SK-N-SH treated with all-trans-retinoic acid at 6 μM for 48 hours (cell line): ENCODE measurements at regions not wholly inside any gene's neighbourhood (a gene's known extent, or its start where the extent isn't known, plus 50 kb on each side); places are given as distances from the start of the nearest gene placed in this dataset.

Source experiments
- ARNTL ChIP-seq: fragments of 450-650 bp; formaldehyde crosslinking; IDR thresholded peaks from 2 replicates; pipeline ENCODE4 v1.5.0; 2020; ENCODE audit warnings: low read depth, mild to moderate bottlenecking, moderate library complexity, borderline replicate concordance
- GLIS3 ChIP-seq: fragments of 250-450 bp; sonication (Bioruptor Pico); IDR thresholded peaks from 2 replicates; pipeline ENCODE4 v1.5.0; 2020; ENCODE audit warnings: mild to moderate bottlenecking, moderate library complexity
- PATZ1 ChIP-seq: fragments of 250-450 bp; sonication (Bioruptor Pico); IDR thresholded peaks from 2 replicates; pipeline ENCODE4 v1.8.0; 2020; ENCODE audit warnings: mild to moderate bottlenecking, moderate library complexity, borderline replicate concordance
- PPARA ChIP-seq: fragments of 250-450 bp; sonication (Bioruptor Pico); IDR thresholded peaks from 2 replicates; pipeline ENCODE4 v1.5.0; 2020; ENCODE audit warnings: mild to moderate bottlenecking, borderline replicate concordance
- TCF4 ChIP-seq: fragments of 250-450 bp; sonication (Bioruptor Pico); IDR thresholded peaks from 2 replicates; pipeline ENCODE4 v1.8.0; 2021; ENCODE audit warnings: mild to moderate bottlenecking, moderate library complexity, borderline replicate concordance
- TSHZ2 ChIP-seq: fragments of 250-450 bp; sonication (Bioruptor Pico); IDR thresholded peaks from 2 replicates; pipeline ENCODE4 v1.5.0; 2020; ENCODE audit warnings: mild to moderate bottlenecking, moderate library complexity

- TF ChIP-seq PATZ1 (CRISPR knock-in tag): no peak
- no peak for TF ChIP-seq TCF4 (CRISPR knock-in tag)
- TF ChIP-seq ARNTL (CRISPR knock-in tag): no peak
- no peak for TF ChIP-seq PPARA
- no peak for TF ChIP-seq TSHZ2
- TF ChIP-seq GLIS3: no peak
Measured at GRCh38 chr16:52697971-52698370, 151.0 kb upstream of the TOX3 start.
